EH (cell line): ENCODE measurements at regions not wholly inside any gene's neighbourhood (a gene's known extent, or its start where the extent isn't known, plus 50 kb on each side); places are given as distances from the start of the nearest gene placed in this dataset.

Experiments used
- DNase-seq: peaks from one replicate; pipeline ENCODE4 v3.0.0-alpha.2; 2015; ENCODE audit warnings: low read depth

- peak; percentile 55 for DNase-seq
These were observed 50.3 kb downstream of the TLCD4 start for GRCh38 chr1:95167503-95167902.

GRCh38 chr1:95168028-95168427, 50.9 kb downstream of the TLCD4 start:
- no peak for DNase-seq

GRCh38 chr1:95168761-95169351, 51.7 kb downstream of the TLCD4 start:
- no peak for DNase-seq

GRCh38 chr1:95169548-95169947, 52.4 kb downstream of the TLCD4 start:
- peak; percentile 29 for DNase-seq

- DNase-seq, result no peak
These were observed 54.4 kb downstream of the TLCD4 start for GRCh38 chr1:95171270-95172245.

DNA sequence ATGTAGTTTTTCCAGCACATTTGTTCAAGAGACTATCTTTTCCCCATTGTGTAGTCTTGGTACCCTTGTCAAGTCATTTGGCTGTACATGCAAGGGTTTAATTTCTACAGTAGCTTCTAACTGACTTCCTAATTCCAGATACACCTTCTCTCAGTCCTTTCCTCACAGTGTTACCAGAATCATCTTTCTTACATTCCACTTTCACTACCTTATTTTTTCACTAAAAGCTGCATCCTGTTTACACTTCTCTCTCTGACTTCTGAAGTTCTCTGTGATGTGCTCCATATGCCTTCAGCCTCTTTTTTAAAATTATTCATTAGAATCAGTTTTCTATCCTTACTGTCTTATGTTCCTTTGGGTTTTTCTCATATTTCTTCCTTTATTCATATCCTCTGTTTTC, 57.1 kb upstream of the RWDD3 start:
- DNase-seq, result no peak

- DNase-seq, result no peak
These were observed 54.6 kb upstream of the RWDD3 start for GRCh38 chr1:95179205-95179986.

GRCh38 chr1:95180371-95180770, 53.6 kb upstream of the RWDD3 start:
- DNase-seq, result no peak

- no peak for DNase-seq
These were observed 52.9 kb upstream of the RWDD3 start for GRCh38 chr1:95181096-95181495.

DNA sequence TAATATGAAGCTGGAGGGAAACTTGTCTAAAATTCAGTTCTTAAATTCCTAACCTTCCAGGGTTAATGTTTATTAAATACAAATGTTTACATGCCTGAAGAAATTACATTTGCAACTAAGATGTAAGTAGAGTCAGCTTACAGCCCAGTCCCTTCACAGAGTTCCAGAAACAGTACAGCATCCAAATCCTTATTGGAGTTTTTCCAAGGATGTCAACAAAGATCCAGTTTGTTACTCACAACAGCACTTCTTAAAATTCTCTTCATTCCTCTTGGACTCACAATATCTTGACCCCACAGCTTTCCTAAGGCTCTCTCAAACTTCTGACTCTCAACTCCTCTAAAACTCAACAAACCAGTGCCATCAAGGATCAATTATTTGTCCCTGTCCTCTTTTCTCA, 50.1 kb upstream of the RWDD3 start:
- DNase-seq, result no peak
